GM12878 (cell line): ENCODE measurements at regions not wholly inside any gene's neighbourhood (a gene's known extent, or its start where the extent isn't known, plus 50 kb on each side); places are given as distances from the start of the nearest gene placed in this dataset.

Experiments
- ATAC-seq: fragments of 200-7000 bp; cut with Tn5 transposase; 3 replicates; pipeline ENCODE4 v1.9.1; 2020; ENCODE audit warnings: mild to moderate bottlenecking, moderate library complexity
- BruUV-seq: library from RNA; stranded (reverse); fragments of 400-500 nt; replicated peaks from 2 replicates; lab custom pipeline; 2021; lab: Mats Ljungman, UMichigan
- CTCF ChIA-PET: fragments of 300-600 bp; sonication (Branson Sonifier 250); formaldehyde crosslinking; extraction: SDS; loops from one replicate; lab custom pipeline; 2021; ENCODE audit warnings: inconsistent platforms; lab: Yijun Ruan, JAX
- POLR2A ChIA-PET: fragments of 350-600 bp; formaldehyde crosslinking; extraction: SDS; loops from one replicate; lab custom pipeline; 2021; ENCODE audit warnings: inconsistent platforms; lab: Charles Lee
- RAD21 ChIA-PET: fragments of 300-600 bp; sonication (Branson Sonifier 250); formaldehyde crosslinking; loops from one replicate; lab custom pipeline; 2023; ENCODE audit warnings: antibody characterized with exemption; ENCODE audit not compliant: unreplicated experiment; lab: Charles Lee
- SMC1A ChIA-PET: fragments of 300-600 bp; sonication (Branson Sonifier 250); formaldehyde crosslinking; loops from one replicate; lab custom pipeline; 2023; ENCODE audit not compliant: unreplicated experiment, uncharacterized antibody; lab: Charles Lee
- DNase-seq: peaks from one replicate; pipeline ENCODE4 v3.0.0-alpha.2; 2011; ENCODE audit warnings: low read depth, low spot score
- FAIRE-seq: peaks from 3 replicates; lab custom pipeline; 2011; peaks lifted over from hg19 to GRCh38; lab: Jason Lieb, UNC
- H2AFZ ChIP-seq: 2 replicates; pipeline ENCODE4 v1.6.0; 2011; ENCODE audit warnings: low read depth, low read length, control low read depth; ENCODE audit not compliant: control insufficient read depth
- H3K27ac ChIP-seq: 2 replicates; pipeline ENCODE4 v1.5.1; 2011; ENCODE audit warnings: control low read depth; ENCODE audit not compliant: control insufficient read depth, insufficient read depth
- H3K27me3 ChIP-seq, 2 experiments: replicated peaks in 1 of 2; 2 replicates each; pipeline versions ENCODE4 v1.6.0 to v1.6.1; 2011; ENCODE audit warnings: low read length in 1 of 2; ENCODE audit not compliant: control insufficient read depth in 2 of 2, insufficient read depth in 2 of 2
- H3K36me3 ChIP-seq, 2 experiments: 2 replicates each; pipeline ENCODE4 v1.5.1; 2011; ENCODE audit warnings: low read length in 1 of 2; ENCODE audit not compliant: control insufficient read depth in 2 of 2, insufficient read depth in 2 of 2
- H3K4me1 ChIP-seq: 2 replicates; pipeline ENCODE4 v1.6.1; 2011; ENCODE audit warnings: mild to moderate bottlenecking, low read length, moderate library complexity, mixed read lengths; ENCODE audit not compliant: control insufficient read depth, insufficient read depth
- H3K4me2 ChIP-seq: 2 replicates; pipeline ENCODE4 v1.6.0; 2011; ENCODE audit warnings: control low read depth; ENCODE audit not compliant: control insufficient read depth, insufficient read depth
- H3K4me3 ChIP-seq: fragments of 200-600 bp; sonication (generic); 2 replicates; pipeline ENCODE4 v1.5.1; 2016
- H3K79me2 ChIP-seq: 2 replicates; pipeline ENCODE4 v1.6.0; 2011; ENCODE audit warnings: low read length; ENCODE audit not compliant: control insufficient read depth, insufficient read depth
- H3K9ac ChIP-seq: 2 replicates; pipeline ENCODE4 v1.8.0; 2011; ENCODE audit warnings: low read length, control low read depth, mixed read lengths; ENCODE audit not compliant: control insufficient read depth, insufficient read depth
- H3K9me3 ChIP-seq: replicated peaks from 3 replicates; pipeline ENCODE4 v1.5.1; 2011; ENCODE audit warnings: mild to moderate bottlenecking, low read length; ENCODE audit not compliant: control insufficient read depth, insufficient read depth
- H4K20me1 ChIP-seq: 2 replicates; pipeline ENCODE4 v1.6.0; 2011; ENCODE audit not compliant: control insufficient read depth, insufficient read depth
- MLLT1 ChIP-seq: fragments of 450-650 bp; IDR thresholded peaks from 2 replicates; pipeline ENCODE4 v1.6.1; 2016; ENCODE audit warnings: mild to moderate bottlenecking
- NFYA ChIP-seq: IDR thresholded peaks from 2 replicates; pipeline ENCODE4 v1.6.1; 2011; ENCODE audit warnings: low read depth, mild to moderate bottlenecking, low read length, improper control_type of control experiment, borderline replicate concordance
- WGBS: methylation state at CpG from one replicate; pipeline ENCODE4 v1.1.6; 2016; ENCODE audit warnings: low lambda C conversion rate; ENCODE audit not compliant: insufficient replicate concordance, insufficient coverage; ENCODE audit errors: missing lambda C conversion rate; 5-methylcytosine and 5-hydroxymethylcytosine counted together
- in situ Hi-C: fragments of 300-500 bp; cut with MboI; formaldehyde crosslinking; loops from 9 replicates; pipeline ENCODE4 v1.14.3; 2018; ENCODE audit warnings: mixed read lengths
- intact Hi-C: fragments of 100-400 bp; cut with micrococcal nuclease; formaldehyde crosslinking; loops from one replicate; pipeline ENCODE4 v1.14.2; 2022; ENCODE audit not compliant: unreplicated experiment

- H3K9me3 ChIP-seq: no peaks in the 10 kb centered on the region; the same call in 2 of the 3 replicates
- H3K4me2 ChIP-seq: no peak overlapping the region
- in situ Hi-C loops: no loop called here
- H4K20me1 ChIP-seq: no peaks in the 10 kb centered on the region
- no peak for TF ChIP-seq NFYA
- TF ChIP-seq MLLT1: 0 out of 2 replicates have a peak, but pooled peaks have one; percentile 34
- WGBS: 80% methylated on average over 3 of the region's 3 CpGs
- H3K27me3 ChIP-seq: no peaks in the 10 kb centered on the region
- POLR2A ChIA-PET: interaction anchor here (1.2 to 7.9 kb wide), 3 partner anchors 11 to 57 kb away, joined by 4 to 70 read pairs (median 10); no protein-coding TSS in a partner anchor
- peaks cover 0 to 2% of the 10 kb centered on the region in 2 experiments; a peak in 2 of 4 replicates for H3K36me3 ChIP-seq
- H3K4me3 ChIP-seq: no peak overlapping the region
- no peak overlapping the region for H2AFZ ChIP-seq
- no peak overlapping the region for H3K9ac ChIP-seq
- FAIRE-seq: no peak
- SMC1A ChIA-PET: interaction anchor here (2.3 to 20.6 kb wide), 5 partner anchors 11 to 110 kb away, joined by 7 to 352 read pairs (median 98); no protein-coding TSS in a partner anchor
- BruUV-seq: no TSS peak
- no peaks in the 10 kb centered on the region for H3K79me2 ChIP-seq
- no peak for DNase-seq
- CTCF ChIA-PET: interaction anchor here (1.5 to 4.5 kb wide), 3 partner anchors 10 to 66 kb away, joined by 4 to 22 read pairs (median 9); no protein-coding TSS in a partner anchor
- peaks cover 25% of the 10 kb centered on the region for H3K4me1 ChIP-seq
- RAD21 ChIA-PET: interaction anchor here (1.6 to 8.3 kb wide), 7 partner anchors 11 to 263 kb away, joined by 5 to 92 read pairs (median 34); partner anchors contain the start of gene ID2
- intact Hi-C loops: no loop called here
- ATAC-seq: no peak
- no peak overlapping the region for H3K27ac ChIP-seq
Observed at GRCh38 chr2:8418721-8419120, 263.1 kb upstream of the ID2 start.
